GM21390 (cell line): ENCODE measurements at regions not wholly inside any gene's neighbourhood (a gene's known extent, or its start where the extent isn't known, plus 50 kb on each side); places are given as distances from the start of the nearest gene placed in this dataset.
"Not testable (repeated sequence)": the region's sequence is repeated elsewhere in the genome, so short reads cannot be mapped to it uniquely, and the experiment has no call there.

Source experiments
- ATAC-seq: cut with Tn5 transposase; IDR thresholded peaks from one replicate; pipeline ENCODE4 v1.9.1; 2021; ENCODE audit not compliant: unreplicated experiment

- peak; percentile 93 for ATAC-seq
Measured at GRCh38 chr11:22920939-22921565, 60.8 kb upstream of the CCDC179 start.

DNA sequence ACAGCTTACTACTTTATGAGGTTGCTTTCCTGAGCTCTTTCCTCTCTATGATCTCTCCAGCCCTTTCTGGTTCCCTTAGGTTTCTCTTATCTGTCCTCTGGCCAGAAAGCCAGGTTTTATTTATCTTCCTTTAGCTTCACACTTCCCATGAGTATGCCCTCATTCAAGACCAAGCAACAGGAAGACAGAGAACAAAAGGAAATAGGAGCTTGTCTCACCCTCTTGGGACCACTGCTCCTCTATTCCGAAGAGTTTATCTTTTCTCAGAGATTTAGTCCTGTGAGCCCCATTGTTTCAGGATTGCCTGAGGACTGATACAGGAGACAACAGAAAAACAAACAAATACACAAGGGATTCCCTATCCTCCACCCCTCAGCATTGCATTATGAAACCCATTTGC lies 62.4 kb upstream of the CCDC179 start:
- no peak for ATAC-seq

GRCh38 chr11:22923561-22923960 lies 63.3 kb upstream of the CCDC179 start:
- ATAC-seq, result no peak

GRCh38 chr11:22926341-22926740 lies 66.1 kb upstream of the CCDC179 start:
- ATAC-seq, result no peak

GRCh38 chr11:22927793-22928192 lies 67.5 kb upstream of the CCDC179 start:
- ATAC-seq, result no peak

GRCh38 chr11:22928207-22928917 lies 68.1 kb upstream of the CCDC179 start:
- no peak for ATAC-seq

- ATAC-seq, result peak; percentile 96
Measured at GRCh38 chr11:22930816-22931594, 70.7 kb upstream of the CCDC179 start.

- ATAC-seq, result no peak
Measured at GRCh38 chr11:22938691-22939090, 78.4 kb upstream of the CCDC179 start.

DNA sequence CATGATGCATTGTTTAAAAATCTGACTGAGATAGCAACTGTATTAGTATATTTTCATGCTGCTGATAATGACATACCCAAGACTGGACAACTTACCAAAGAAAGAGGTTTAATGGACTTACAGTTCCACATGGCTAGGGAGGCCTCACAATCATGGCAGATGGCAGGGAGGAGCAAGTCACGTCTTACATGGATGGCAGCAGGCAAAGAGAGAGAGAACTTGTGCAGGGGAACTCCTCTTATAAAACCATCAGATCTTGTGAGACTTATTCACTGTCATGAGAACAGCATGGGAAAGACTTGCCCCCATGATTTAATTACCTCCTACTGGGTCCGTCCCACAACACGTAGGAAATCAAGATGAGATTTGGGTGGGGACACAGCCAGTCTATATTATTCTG lies 81.3 kb upstream of the CCDC179 start:
- ATAC-seq, result not testable (repeated sequence)

DNA sequence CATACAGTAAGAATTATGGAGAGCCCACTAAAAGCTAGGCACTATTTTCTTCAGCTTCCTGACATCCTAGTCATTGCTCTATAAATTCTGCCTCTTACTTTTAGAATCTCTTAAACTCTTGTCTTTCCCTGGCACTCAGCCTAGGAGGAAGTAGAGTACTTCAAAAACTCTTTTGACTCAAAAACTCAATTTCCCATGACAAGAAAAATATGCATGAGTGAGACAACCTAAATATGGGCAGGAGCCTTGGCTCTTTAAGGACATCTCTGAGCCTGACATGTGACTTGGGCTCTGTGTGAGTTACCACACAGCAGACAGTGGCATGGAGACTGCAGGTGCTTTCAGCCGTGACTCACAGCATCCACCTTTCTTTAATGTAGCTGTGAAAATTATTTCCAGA lies 97.5 kb upstream of the CCDC179 start:
- no peak for ATAC-seq

DNA sequence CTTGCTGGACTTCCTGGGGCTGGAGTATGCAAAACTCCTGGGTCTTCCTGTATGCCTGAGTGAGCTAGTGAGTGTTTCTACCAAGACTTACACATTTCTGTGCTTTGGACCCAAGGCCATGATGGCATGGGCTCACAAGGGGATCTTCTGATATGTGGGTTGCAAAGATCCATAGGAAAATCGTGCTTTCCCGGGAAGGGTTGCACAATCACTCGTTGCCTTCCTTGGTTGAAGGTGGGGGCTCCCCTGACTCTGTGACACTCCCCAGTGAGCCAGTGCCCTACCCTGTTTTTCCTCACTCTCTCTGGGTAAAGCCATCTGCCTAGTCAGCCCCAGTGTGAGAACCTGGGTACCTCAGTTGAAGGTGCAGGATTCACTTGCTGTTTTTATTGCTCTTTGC lies 114.0 kb upstream of the CCDC179 start:
- ATAC-seq, result no peak

GRCh38 chr11:22976146-22976545 lies 115.9 kb upstream of the CCDC179 start:
- no peak for ATAC-seq

DNA sequence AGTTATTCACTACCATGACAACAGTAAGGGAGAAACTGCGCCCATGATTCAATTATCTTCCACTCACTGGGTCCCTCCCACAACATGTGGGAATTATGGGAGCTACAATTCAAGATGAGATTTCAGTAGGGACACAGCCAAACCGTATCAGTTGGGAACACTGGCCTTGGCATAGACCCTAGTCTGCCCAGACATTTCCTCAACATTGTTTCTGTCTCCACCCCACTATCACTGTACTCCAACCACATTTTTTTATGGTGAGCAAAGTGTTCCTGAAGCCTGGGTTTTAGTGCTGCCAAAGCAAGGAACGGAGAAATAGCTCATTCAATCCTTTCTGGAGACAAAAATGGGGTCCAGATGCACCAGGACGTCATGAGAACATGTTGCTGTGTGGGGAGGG lies 122.6 kb upstream of the CCDC179 start:
- no peak for ATAC-seq

GRCh38 chr11:22984045-22984444 lies 123.8 kb upstream of the CCDC179 start:
- ATAC-seq, result no peak

- ATAC-seq, result no peak
Measured at GRCh38 chr11:22989371-22989770, 129.1 kb upstream of the CCDC179 start.

- no peak for ATAC-seq
Measured at GRCh38 chr11:22991196-22991595, 130.9 kb upstream of the CCDC179 start.

GRCh38 chr11:23006730-23007129 lies 146.5 kb upstream of the CCDC179 start:
- no peak for ATAC-seq

DNA sequence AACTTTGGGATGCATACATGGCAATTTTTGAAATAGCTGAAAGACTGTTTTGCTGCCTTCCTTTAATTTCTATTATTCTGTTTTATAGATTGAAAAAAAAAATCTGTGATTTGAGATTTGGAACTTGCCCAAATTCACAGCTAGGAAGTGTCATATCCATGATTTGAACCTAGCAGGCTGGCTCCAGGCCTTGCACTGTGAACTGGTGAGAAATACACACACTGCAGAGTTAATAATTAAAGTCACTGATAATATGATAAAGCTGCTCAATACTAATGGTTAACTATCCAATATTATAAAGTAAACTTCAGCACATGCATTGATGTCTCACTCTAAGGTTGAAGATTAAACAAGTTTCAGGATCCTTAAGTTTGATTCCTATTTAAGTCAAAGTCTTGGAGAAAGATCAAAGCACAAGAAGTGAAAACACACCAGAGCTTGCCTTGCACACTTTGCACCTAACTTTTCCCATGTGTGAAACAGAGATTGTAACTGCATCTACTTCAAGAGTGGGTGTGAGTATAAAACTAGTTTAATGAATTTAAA lies 150.6 kb upstream of the CCDC179 start:
- ATAC-seq, result no peak

- ATAC-seq, result no peak
Measured at GRCh38 chr11:23012930-23013329, 152.7 kb upstream of the CCDC179 start.

GRCh38 chr11:23013509-23013908 lies 153.2 kb upstream of the CCDC179 start:
- ATAC-seq, result no peak

DNA sequence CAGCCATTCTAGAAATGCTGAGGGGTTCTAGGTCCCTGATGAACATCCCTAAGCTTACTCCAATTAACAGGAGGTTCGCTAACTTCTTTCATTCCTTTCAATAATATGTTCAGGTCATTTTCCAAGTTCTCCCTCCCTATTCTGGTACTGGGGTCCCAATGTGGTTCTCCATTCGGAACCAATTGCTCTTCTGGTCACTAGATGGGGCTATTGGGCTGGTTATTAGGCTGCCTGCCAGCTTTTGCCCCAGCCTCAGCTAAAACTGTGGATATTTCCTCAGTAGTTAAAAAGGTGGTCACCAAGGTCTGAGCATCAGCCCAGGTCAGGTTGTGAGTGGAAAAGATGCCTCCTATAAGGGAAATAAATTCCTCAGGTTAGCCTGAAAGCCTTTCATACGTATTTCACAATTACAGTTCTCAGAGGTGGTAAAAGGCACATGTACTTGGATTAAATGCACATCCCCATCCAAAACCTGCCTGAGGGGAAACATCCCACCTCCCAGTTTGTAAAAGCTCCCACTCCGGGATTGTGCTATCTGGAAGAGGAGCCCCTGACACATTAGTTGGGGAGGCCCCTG lies 161.1 kb upstream of the CCDC179 start:
- ATAC-seq, result no peak
